HCT116 (cell line): ENCODE measurements at regions not wholly inside any gene's neighbourhood (a gene's known extent, or its start where the extent isn't known, plus 50 kb on each side); places are given as distances from the start of the nearest gene placed in this dataset.

Experiments used
- ATAC-seq: fragments of 200-7000 bp; cut with Tn5 transposase; 2 replicates; pipeline ENCODE4 v1.9.1; 2020; ENCODE audit warnings: mild to moderate bottlenecking, moderate library complexity
- BruUV-seq: library from RNA; stranded (reverse); fragments of 400-500 nt; replicated peaks from 2 replicates; lab custom pipeline; 2021; lab: Mats Ljungman, UMichigan
- CTCF ChIA-PET: fragments of 300-600 bp; sonication (Branson Sonifier 250); formaldehyde crosslinking; loops from one replicate; lab custom pipeline; 2021; ENCODE audit warnings: antibody characterized with exemption; lab: Charles Lee
- POLR2A ChIA-PET: fragments of 300-600, 350-600 bp; sonication (Branson Sonifier 250); formaldehyde crosslinking; loops from one replicate; lab custom pipeline; 2021; ENCODE audit warnings: antibody characterized with exemption; lab: Charles Lee
- RAD21 ChIA-PET, 2 experiments: fragments of 300-600 bp; sonication (Branson Sonifier 250); formaldehyde crosslinking; loops; one replicate each; lab custom pipeline; 2023; ENCODE audit warnings: low total read pairs in 2 of 2; ENCODE audit not compliant: uncharacterized antibody in 2 of 2, unreplicated experiment in 2 of 2, low non-redundant PET in 1 of 2; lab: Charles Lee
- DNase-seq: peaks from one replicate; pipeline ENCODE4 v3.0.0-alpha.2; 2010; ENCODE audit warnings: low read depth, low spot score
- H2AFZ ChIP-seq: fragments of 200-600 bp; shearing (Covaris generic), sonication (generic); 2 replicates; pipeline ENCODE4 v1.6.1; 2017; ENCODE audit warnings: low read depth, mixed run types, mixed read lengths, antibody characterized with exemption, low read length; ENCODE audit not compliant: poor library complexity, severe bottlenecking
- H3K27ac ChIP-seq: 2 replicates; pipeline ENCODE4 v1.5.1; 2012; ENCODE audit warnings: low read depth, low read length
- H3K27me3 ChIP-seq: fragments of 200-600 bp; sonication (generic); 2 replicates; pipeline ENCODE4 v1.6.1; 2016; ENCODE audit warnings: mixed run types, low read length, mixed read lengths; ENCODE audit not compliant: insufficient read depth
- H3K36me3 ChIP-seq, 2 experiments: fragments of 200-500 bp in 1 of 2; fragments of 200-600 bp in 1 of 2; sonication (Bioruptor generic) in 1 of 2; sonication (generic) in 1 of 2; 2 replicates each; pipeline versions ENCODE4 v1.5.1 to v1.6.1; 2014 to 2016; ENCODE audit warnings: low read length in 2 of 2, inconsistent platforms in 1 of 2, mixed read lengths in 1 of 2, mixed run types in 1 of 2; ENCODE audit not compliant: insufficient read depth in 2 of 2, control insufficient read depth in 1 of 2
- H3K4me1 ChIP-seq, 2 experiments: fragments of 200-600 bp in 1 of 2; sonication (generic) in 1 of 2; 2 replicates each; pipeline versions ENCODE4 v1.5.1 to v1.6.1; 2012 to 2017; ENCODE audit warnings: low read length in 2 of 2, inconsistent platforms in 1 of 2, mild to moderate bottlenecking in 1 of 2, mixed read lengths in 1 of 2, mixed run types in 1 of 2, moderate library complexity in 1 of 2; ENCODE audit not compliant: insufficient read depth in 2 of 2, control insufficient read depth in 1 of 2
- H3K4me2 ChIP-seq: fragments of 200-600 bp; sonication (generic); 2 replicates; pipeline ENCODE4 v1.6.1; 2017; ENCODE audit warnings: mixed run types, low read length, mixed read lengths
- H3K4me3 ChIP-seq, 2 experiments: fragments of 200-600 bp in 1 of 2; sonication (generic) in 1 of 2; replicated peaks in 1 of 2; 2 replicates each; pipeline ENCODE4 v1.5.1; 2011 to 2016; ENCODE audit warnings: low read length in 2 of 2, control low read depth in 1 of 2, low read depth in 1 of 2, mild to moderate bottlenecking in 1 of 2, mixed read lengths in 1 of 2, mixed run types in 1 of 2
- H3K79me2 ChIP-seq: fragments of 200-600 bp; sonication (generic); 2 replicates; pipeline ENCODE4 v1.6.1; 2017; ENCODE audit warnings: mild to moderate bottlenecking, mixed run types, low read length, moderate library complexity, mixed read lengths; ENCODE audit not compliant: insufficient read depth
- H3K9ac ChIP-seq: fragments of 200-600 bp; sonication (generic); 2 replicates; pipeline ENCODE4 v1.6.1; 2016; ENCODE audit warnings: low read length, mixed read lengths
- H3K9me2 ChIP-seq: fragments of 200-600 bp; sonication (generic), shearing (Covaris generic); 2 replicates; pipeline ENCODE4 v1.6.1; 2017; ENCODE audit warnings: mixed run types, mild to moderate bottlenecking, moderate library complexity; ENCODE audit not compliant: insufficient read depth
- H3K9me3 ChIP-seq, 2 experiments: fragments of 200-500 bp in 1 of 2; fragments of 200-600 bp in 1 of 2; sonication (Bioruptor generic) in 1 of 2; sonication (generic) in 1 of 2; 2 replicates each; pipeline ENCODE4 v1.6.1; 2014 to 2017; ENCODE audit warnings: low read length in 2 of 2, mixed read lengths in 2 of 2, inconsistent platforms in 1 of 2, low read depth in 1 of 2, mild to moderate bottlenecking in 1 of 2, mixed run types in 1 of 2, moderate library complexity in 1 of 2; ENCODE audit not compliant: control insufficient read depth in 1 of 2, insufficient read depth in 1 of 2
- H4K20me1 ChIP-seq: fragments of 200-600 bp; sonication (generic), shearing (Covaris generic); 2 replicates; pipeline ENCODE4 v1.6.1; 2017; ENCODE audit warnings: mixed run types, mild to moderate bottlenecking, moderate library complexity; ENCODE audit not compliant: insufficient read depth
- CBX3 ChIP-seq: IDR thresholded peaks from 2 replicates; pipeline ENCODE4 v1.6.1; 2012; ENCODE audit warnings: low read depth
- CEBPB ChIP-seq: IDR thresholded peaks from 2 replicates; pipeline ENCODE4 v1.6.1; 2012; ENCODE audit warnings: low read depth
- EGR1 ChIP-seq: IDR thresholded peaks from 2 replicates; pipeline ENCODE4 v1.6.1; 2012; ENCODE audit warnings: low read depth
- ELF1 ChIP-seq: IDR thresholded peaks from 2 replicates; pipeline ENCODE4 v1.6.1; 2012; ENCODE audit warnings: low read depth, borderline replicate concordance
- EZH2 ChIP-seq: fragments of 200-600 bp; sonication (generic); IDR thresholded peaks from 2 replicates; pipeline ENCODE4 v1.6.1; 2017; ENCODE audit warnings: antibody characterized with exemption, mixed run types
- EZH2phosphoT487 ChIP-seq: fragments of 200-600 bp; IDR thresholded peaks from 2 replicates; pipeline ENCODE4 v1.6.1; 2018; ENCODE audit warnings: antibody characterized with exemption, borderline replicate concordance
- FOSL1 ChIP-seq: IDR thresholded peaks from 2 replicates; pipeline ENCODE4 v1.6.1; 2012; ENCODE audit warnings: low read depth
- JUND ChIP-seq: IDR thresholded peaks from 2 replicates; pipeline ENCODE4 v1.6.1; 2012
- POLR2A ChIP-seq: IDR thresholded peaks from 2 replicates; pipeline ENCODE4 v1.7.0; 2011; ENCODE audit warnings: borderline replicate concordance; ENCODE audit not compliant: insufficient read depth, insufficient read length; ENCODE audit errors: extremely low read depth
- POLR2AphosphoS5 ChIP-seq: IDR thresholded peaks from 2 replicates; pipeline ENCODE4 v1.6.1; 2011; ENCODE audit warnings: mild to moderate bottlenecking, low read depth, low read length, moderate library complexity
- RAD21 ChIP-seq: IDR thresholded peaks from 2 replicates; pipeline ENCODE4 v1.6.1; 2012; ENCODE audit warnings: low read depth, mild to moderate bottlenecking
- SP1 ChIP-seq: IDR thresholded peaks from 2 replicates; pipeline ENCODE4 v1.6.1; 2012; ENCODE audit warnings: low read depth
- SRF ChIP-seq: IDR thresholded peaks from 2 replicates; pipeline ENCODE4 v1.6.1; 2012; ENCODE audit warnings: low read depth
- TCF7L2 ChIP-seq: IDR thresholded peaks from 2 replicates; pipeline ENCODE4 v1.7.0; 2011; ENCODE audit warnings: borderline replicate concordance, inconsistent platforms; ENCODE audit not compliant: insufficient read depth, insufficient read length; ENCODE audit errors: extremely low read depth
- YY1 ChIP-seq: IDR thresholded peaks from 2 replicates; pipeline ENCODE4 v1.6.1; 2011; ENCODE audit warnings: low read length, low read depth, moderate library complexity, mild to moderate bottlenecking; ENCODE audit not compliant: insufficient replicate concordance; ENCODE audit errors: extremely low read depth
- ZFX ChIP-seq: fragments of 450-650 bp; IDR thresholded peaks from 2 replicates; pipeline ENCODE4 v1.6.1; 2017
- intact Hi-C: fragments of 100-400 bp; cut with micrococcal nuclease; formaldehyde crosslinking; loops from 2 replicates; pipeline ENCODE4 v1.10.0; 2022
- TF ChIP-seq, protein P1 (sequence below): IDR thresholded peaks from 2 replicates; pipeline ENCODE4 v1.6.1; 2012

DNA sequence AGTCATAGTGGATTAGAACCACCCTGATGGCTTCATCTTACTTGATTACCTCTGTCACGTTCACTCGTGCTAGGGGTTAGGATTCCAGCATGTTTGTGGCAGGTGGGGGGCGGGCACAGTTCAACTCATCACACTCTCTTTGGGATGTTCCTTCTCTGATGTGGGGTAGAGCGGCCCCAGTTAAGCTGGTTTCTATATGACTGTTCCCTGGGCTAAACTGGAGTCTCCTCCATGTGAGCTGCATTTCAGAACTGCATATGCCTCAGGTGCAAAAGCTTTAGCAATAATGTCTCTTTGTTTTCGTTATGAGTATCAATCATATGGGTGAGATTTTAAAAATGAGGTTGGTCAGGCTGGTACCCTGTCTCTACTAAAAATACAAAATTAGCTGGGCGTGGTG, 393.2 kb downstream of the RPS6KC1 start:
- RAD21 ChIA-PET = no interaction called here
- H3K4me3 ChIP-seq = no peak overlapping the region
- no peak overlapping the region for H3K4me2 ChIP-seq
- H2AFZ ChIP-seq = no peak overlapping the region
- no TSS peak for BruUV-seq
- TF ChIP-seq YY1 (no peak), EGR1 (no peak), EZH2 (no peak), POLR2AphosphoS5 (no peak), JUND (no peak), POLR2A (no peak), ELF1 (no peak), CBX3 (no peak), CEBPB (no peak), TCF7L2 (no peak), SRF (no peak), SP1 (no peak), ZFX (no peak), EZH2phosphoT487 (no peak), FOSL1 (no peak), RAD21 (no peak)
- TF ChIP-seq, protein P1, sequence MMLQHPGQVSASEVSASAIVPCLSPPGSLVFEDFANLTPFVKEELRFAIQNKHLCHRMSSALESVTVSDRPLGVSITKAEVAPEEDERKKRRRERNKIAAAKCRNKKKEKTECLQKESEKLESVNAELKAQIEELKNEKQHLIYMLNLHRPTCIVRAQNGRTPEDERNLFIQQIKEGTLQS = no peak
- CTCF ChIA-PET = no interaction called here
- ATAC-seq (no peak), DNase-seq (no peak)
- no peaks in the 10 kb centered on the region for H3K79me2 ChIP-seq
- no peaks in the 10 kb centered on the region for H3K9me2 ChIP-seq
- H3K9ac ChIP-seq = no peak overlapping the region
- H3K4me1 ChIP-seq = peaks cover 11 to 14% of the 10 kb centered on the region in 2 experiments; a peak in 3 of 4 replicates
- intact Hi-C loops = no loop called here
- no peaks in the 10 kb centered on the region for H3K36me3 ChIP-seq
- no peaks in the 10 kb centered on the region for H4K20me1 ChIP-seq
- POLR2A ChIA-PET = no interaction called here
- no peaks in the 10 kb centered on the region for H3K9me3 ChIP-seq
- H3K27ac ChIP-seq = no peak overlapping the region
- H3K27me3 ChIP-seq = peaks cover 65% of the 10 kb centered on the region
